ENCODE measurements at regions not wholly inside any gene's neighbourhood (a gene's known extent, or its start where the extent isn't known, plus 50 kb on each side); places are given as distances from the start of the nearest gene placed in this dataset.

DNA sequence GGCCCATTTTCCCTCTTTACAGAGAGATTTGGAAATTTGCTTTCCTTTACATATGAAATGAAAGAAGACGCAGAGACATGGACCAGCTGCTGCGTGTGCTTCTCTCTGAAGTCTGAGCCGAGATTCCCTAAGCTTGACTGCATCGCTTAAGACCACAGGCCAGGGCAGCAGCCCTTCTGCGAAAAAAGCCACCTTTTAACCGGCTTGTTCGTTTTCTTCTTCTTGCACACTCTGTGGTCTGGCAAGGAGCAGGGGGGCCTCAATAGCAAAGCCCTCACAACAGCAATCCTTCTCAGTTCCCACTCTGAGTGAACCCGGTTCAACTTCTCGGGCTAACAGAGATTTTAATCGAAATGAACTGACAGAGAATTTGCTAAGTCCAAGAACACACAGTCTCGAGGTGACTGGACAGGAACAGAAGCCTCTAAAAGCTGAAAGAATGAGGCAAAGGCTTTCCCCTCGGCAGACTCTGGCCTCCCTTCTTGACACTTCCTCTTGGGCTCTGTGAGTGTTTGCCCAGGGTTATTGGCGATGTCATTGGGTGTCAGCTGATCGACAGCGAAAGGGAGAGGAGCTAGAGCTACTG lies 512.9 kb upstream of the KLF4 start:
- Mint-ChIP-seq H3K4me1 (ENCODE audit: low read depth) (no peaks in the 10 kb centered on the region), H3K27me3 (ENCODE audit: low read depth) (no peaks in the 10 kb centered on the region), H3K9me3 (peaks cover 5% of the 10 kb centered on the region), H3K4me3 (ENCODE audit: low read depth) (no peak overlapping the region), H3K36me3 (ENCODE audit: low read depth) (no peaks in the 10 kb centered on the region), H3K27ac (no peak overlapping the region)
- intact Hi-C loops (cut with micrococcal nuclease) = no loop called here
- DNase-seq (ENCODE audit: low spot score) = no peak

DNA sequence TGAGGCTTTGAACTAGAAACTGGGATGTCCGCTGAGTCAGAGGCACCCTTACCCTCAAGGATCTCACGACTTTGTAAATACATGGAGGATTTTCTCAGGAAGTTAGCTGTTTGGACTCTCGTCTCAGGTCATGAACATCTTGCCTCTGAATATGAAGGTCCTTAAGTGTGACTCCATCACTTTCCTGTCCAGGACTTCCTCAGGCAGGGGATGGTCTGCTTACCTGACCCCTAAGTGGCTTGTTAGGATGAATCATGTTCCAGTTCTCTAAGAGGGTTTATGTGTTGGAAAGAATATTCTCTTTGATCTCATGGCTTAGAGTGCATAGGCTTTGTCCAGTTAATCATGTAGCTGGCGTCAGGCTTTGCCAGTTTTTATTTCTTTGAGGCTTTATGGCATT lies 511.7 kb upstream of the KLF4 start:
- H3K9me3 Mint-ChIP-seq = peaks cover 5% of the 10 kb centered on the region
- intact Hi-C loops (cut with micrococcal nuclease) = no loop called here

DNA sequence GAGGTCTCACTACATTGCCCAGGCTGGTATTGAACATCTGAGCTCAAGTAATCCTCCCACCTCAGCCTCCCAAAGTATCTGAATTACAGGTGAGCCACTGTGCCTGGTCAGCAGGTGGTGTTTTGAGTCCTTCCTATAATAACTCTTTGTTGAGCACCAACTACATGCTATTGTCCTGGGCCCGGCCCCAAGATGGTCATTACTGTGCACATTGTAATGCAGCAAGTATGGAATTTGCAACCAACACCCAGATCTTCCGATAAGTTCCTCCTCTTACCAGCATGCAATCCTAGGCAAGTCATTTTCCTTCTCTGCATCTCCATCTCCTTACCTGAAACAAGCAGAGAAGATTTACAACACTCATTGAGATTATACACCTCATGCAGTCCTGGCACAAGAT lies 510.3 kb upstream of the KLF4 start:
- Mint-ChIP-seq H3K9me3 (peaks cover 5% of the 10 kb centered on the region), H3K27ac (no peak overlapping the region), H3K4me3 (ENCODE audit: low read depth) (no peak overlapping the region), H3K36me3 (ENCODE audit: low read depth) (no peaks in the 10 kb centered on the region), H3K4me1 (ENCODE audit: low read depth) (no peaks in the 10 kb centered on the region), H3K27me3 (ENCODE audit: low read depth) (no peaks in the 10 kb centered on the region)
- no peak for DNase-seq (ENCODE audit: low spot score)
- intact Hi-C loops (cut with micrococcal nuclease) = no loop called here

More for the DNA sequence above, 511.7 kb upstream of the KLF4 start:
- Mint-ChIP-seq H3K27ac (no peak overlapping the region), H3K36me3 (ENCODE audit: low read depth) (no peaks in the 10 kb centered on the region), H3K4me1 (ENCODE audit: low read depth) (no peaks in the 10 kb centered on the region), H3K27me3 (ENCODE audit: low read depth) (no peaks in the 10 kb centered on the region), H3K4me3 (ENCODE audit: low read depth) (no peak overlapping the region)
- no peak for DNase-seq (ENCODE audit: low spot score)

DNA sequence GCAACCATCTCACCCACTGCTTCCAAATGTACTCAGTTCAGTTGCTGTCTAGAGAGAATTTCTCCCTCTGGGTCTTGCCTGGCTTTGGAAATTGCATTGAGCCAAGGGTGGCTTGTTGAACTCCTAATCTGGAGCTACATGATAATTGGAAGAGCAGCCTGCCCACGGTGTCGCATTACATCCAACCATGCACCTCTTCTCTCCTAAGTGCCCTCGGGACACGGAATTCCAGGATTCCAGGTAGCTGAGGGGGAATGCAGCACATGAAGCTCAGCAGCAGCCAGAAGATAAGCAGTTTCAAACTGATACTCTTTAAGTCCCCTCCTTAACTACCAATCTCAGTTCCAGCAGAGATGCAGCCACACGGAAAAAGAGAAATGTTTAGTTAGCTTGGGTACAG lies 509.4 kb upstream of the KLF4 start:
- Mint-ChIP-seq H3K36me3 (ENCODE audit: low read depth) (no peaks in the 10 kb centered on the region), H3K9me3 (peaks cover 5% of the 10 kb centered on the region), H3K4me1 (ENCODE audit: low read depth) (no peaks in the 10 kb centered on the region), H3K27ac (no peak overlapping the region), H3K27me3 (ENCODE audit: low read depth) (no peaks in the 10 kb centered on the region), H3K4me3 (ENCODE audit: low read depth) (no peak overlapping the region)
- no peak for DNase-seq (ENCODE audit: low spot score)
- intact Hi-C loops (cut with micrococcal nuclease) = no loop called here

- no peak for DNase-seq (ENCODE audit: low spot score)
- Mint-ChIP-seq H3K36me3 (ENCODE audit: low read depth) (no peaks in the 10 kb centered on the region), H3K27me3 (ENCODE audit: low read depth) (no peaks in the 10 kb centered on the region), H3K27ac (no peak overlapping the region), H3K4me3 (ENCODE audit: low read depth) (no peak overlapping the region), H3K4me1 (ENCODE audit: low read depth) (no peaks in the 10 kb centered on the region), H3K9me3 (no peaks in the 10 kb centered on the region)
- intact Hi-C loops (cut with micrococcal nuclease) = no loop called here
Measured at GRCh38 chr9:107994648-107995047, 505.1 kb upstream of the KLF4 start.

DNA sequence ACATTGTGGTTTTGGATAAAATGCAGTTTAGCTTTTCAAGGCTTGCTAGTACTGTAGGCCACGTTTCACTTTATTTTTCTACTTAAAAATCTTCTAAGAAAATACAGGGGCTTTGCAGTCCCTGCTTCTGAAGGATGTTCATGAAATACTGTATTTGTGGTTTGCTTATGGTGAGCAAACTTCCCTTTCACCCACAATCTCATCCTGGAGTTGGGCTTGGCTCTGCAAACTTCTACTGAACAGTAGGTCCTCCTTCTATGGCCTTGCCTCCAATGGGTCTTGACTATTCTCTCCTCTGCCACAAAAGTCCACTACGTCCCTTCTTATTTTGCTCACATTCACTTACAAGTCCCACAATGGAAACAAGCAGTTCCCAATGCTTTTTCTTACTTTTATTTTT lies 502.7 kb upstream of the KLF4 start:
- H3K36me3 Mint-ChIP-seq (ENCODE audit: low read depth) = no peaks in the 10 kb centered on the region
- no peaks in the 10 kb centered on the region for H3K9me3 Mint-ChIP-seq
- intact Hi-C loops (cut with micrococcal nuclease) = no loop called here
- H3K27ac Mint-ChIP-seq = no peak overlapping the region
- no peak for DNase-seq (ENCODE audit: low spot score)
- no peaks in the 10 kb centered on the region for H3K4me1 Mint-ChIP-seq (ENCODE audit: low read depth)
- H3K4me3 Mint-ChIP-seq (ENCODE audit: low read depth) = no peak overlapping the region
- H3K27me3 Mint-ChIP-seq (ENCODE audit: low read depth) = no peaks in the 10 kb centered on the region

GRCh38 chr9:107991581-107991980 lies 502.0 kb upstream of the KLF4 start:
- intact Hi-C loops (cut with micrococcal nuclease) = no loop called here
- no peaks in the 10 kb centered on the region for H3K27me3 Mint-ChIP-seq (ENCODE audit: low read depth)
- H3K27ac Mint-ChIP-seq = no peak overlapping the region
- no peaks in the 10 kb centered on the region for H3K36me3 Mint-ChIP-seq (ENCODE audit: low read depth)
- H3K4me3 Mint-ChIP-seq (ENCODE audit: low read depth) = no peak overlapping the region
- no peaks in the 10 kb centered on the region for H3K4me1 Mint-ChIP-seq (ENCODE audit: low read depth)
- no peak for DNase-seq (ENCODE audit: low spot score)
- peaks cover under 1% of the 10 kb centered on the region for H3K9me3 Mint-ChIP-seq

- Mint-ChIP-seq H3K27ac (no peak overlapping the region), H3K27me3 (ENCODE audit: low read depth) (no peaks in the 10 kb centered on the region), H3K4me3 (ENCODE audit: low read depth) (no peak overlapping the region), H3K4me1 (ENCODE audit: low read depth) (no peaks in the 10 kb centered on the region), H3K36me3 (ENCODE audit: low read depth) (no peaks in the 10 kb centered on the region), H3K9me3 (peaks cover 3% of the 10 kb centered on the region)
- intact Hi-C loops (cut with micrococcal nuclease) = no loop called here
- no peak for DNase-seq (ENCODE audit: low spot score)
Measured at GRCh38 chr9:107989544-107989943, 500.0 kb upstream of the KLF4 start.

DNA sequence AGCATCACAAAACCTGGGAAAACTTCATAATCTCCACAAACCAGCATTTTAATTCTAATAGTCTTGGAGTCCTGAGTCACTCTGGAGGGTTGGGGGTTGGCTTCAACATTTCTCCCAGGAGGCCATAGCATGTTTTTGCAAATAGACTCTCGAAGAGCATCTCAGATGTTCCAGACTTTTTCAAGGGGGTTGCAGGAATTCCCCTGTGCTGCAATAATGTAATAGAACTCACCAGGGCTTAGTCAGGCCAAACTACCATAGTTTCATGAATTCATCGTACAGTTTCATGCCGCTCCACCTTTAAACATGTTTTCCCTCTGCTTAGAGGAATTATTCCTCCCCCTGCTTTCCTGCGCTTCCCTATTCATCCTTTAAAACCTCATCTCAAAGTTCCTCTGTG lies 499.5 kb upstream of the KLF4 start:
- DNase-seq (ENCODE audit: low spot score) = no peak
- intact Hi-C loops (cut with micrococcal nuclease) = no loop called here
- Mint-ChIP-seq H3K4me3 (ENCODE audit: low read depth) (no peak overlapping the region), H3K9me3 (peaks cover 3% of the 10 kb centered on the region), H3K36me3 (ENCODE audit: low read depth) (no peaks in the 10 kb centered on the region), H3K27me3 (ENCODE audit: low read depth) (no peaks in the 10 kb centered on the region), H3K4me1 (ENCODE audit: low read depth) (no peaks in the 10 kb centered on the region), H3K27ac (no peak overlapping the region)

DNA sequence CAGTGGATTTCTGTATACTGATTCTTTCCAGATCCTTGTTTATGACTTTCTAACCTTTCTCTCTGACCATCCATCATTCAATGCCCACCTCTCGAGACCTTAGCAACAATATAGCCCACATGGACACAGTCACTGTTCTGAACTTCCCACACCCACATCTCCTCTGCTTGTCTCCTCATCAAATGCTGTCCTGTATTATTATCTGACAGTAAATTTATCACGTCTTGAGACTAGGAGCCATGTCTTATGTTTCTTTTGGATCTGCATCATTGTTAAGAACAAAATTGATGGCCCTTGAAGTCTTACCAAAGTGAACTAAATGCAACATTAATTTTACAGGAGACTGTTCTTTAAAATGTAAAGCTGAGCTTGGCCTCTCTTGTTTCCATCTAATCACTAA lies 495.4 kb upstream of the KLF4 start:
- no peaks in the 10 kb centered on the region for H3K27me3 Mint-ChIP-seq (ENCODE audit: low read depth)
- H3K27ac Mint-ChIP-seq = no peak overlapping the region
- H3K36me3 Mint-ChIP-seq (ENCODE audit: low read depth) = no peaks in the 10 kb centered on the region
- H3K4me1 Mint-ChIP-seq (ENCODE audit: low read depth) = no peaks in the 10 kb centered on the region
- H3K4me3 Mint-ChIP-seq (ENCODE audit: low read depth) = no peak overlapping the region
- no peak for DNase-seq (ENCODE audit: low spot score)
- H3K9me3 Mint-ChIP-seq = peaks cover 3% of the 10 kb centered on the region
- intact Hi-C loops (cut with micrococcal nuclease) = no loop called here

- Mint-ChIP-seq H3K9me3 (peaks cover 3% of the 10 kb centered on the region), H3K4me1 (ENCODE audit: low read depth) (no peaks in the 10 kb centered on the region), H3K36me3 (ENCODE audit: low read depth) (no peaks in the 10 kb centered on the region), H3K4me3 (ENCODE audit: low read depth) (no peak overlapping the region), H3K27ac (no peak overlapping the region), H3K27me3 (ENCODE audit: low read depth) (no peaks in the 10 kb centered on the region)
- intact Hi-C loops (cut with micrococcal nuclease) = no loop called here
- no peak for DNase-seq (ENCODE audit: low spot score)
Measured at GRCh38 chr9:107983762-107984161, 494.2 kb upstream of the KLF4 start.

- H3K27me3 Mint-ChIP-seq (ENCODE audit: low read depth) = no peaks in the 10 kb centered on the region
- H3K4me3 Mint-ChIP-seq (ENCODE audit: low read depth) = no peak overlapping the region
Measured at GRCh38 chr9:107983181-107983603, 493.6 kb upstream of the KLF4 start.

GRCh38 chr9:107982745-107983144 lies 493.2 kb upstream of the KLF4 start:
- intact Hi-C loops (cut with micrococcal nuclease) = no loop called here
- DNase-seq (ENCODE audit: low spot score) = no peak
- peaks cover 3% of the 10 kb centered on the region for H3K9me3 Mint-ChIP-seq
- H3K27ac Mint-ChIP-seq = no peak overlapping the region
- H3K36me3 Mint-ChIP-seq (ENCODE audit: low read depth) = no peaks in the 10 kb centered on the region
- H3K4me3 Mint-ChIP-seq (ENCODE audit: low read depth) = no peak overlapping the region
- H3K27me3 Mint-ChIP-seq (ENCODE audit: low read depth) = no peaks in the 10 kb centered on the region
- H3K4me1 Mint-ChIP-seq (ENCODE audit: low read depth) = no peaks in the 10 kb centered on the region

More at GRCh38 chr9:107983181-107983603, 493.6 kb upstream of the KLF4 start:
- H3K36me3 Mint-ChIP-seq (ENCODE audit: low read depth) = no peaks in the 10 kb centered on the region
- no peak overlapping the region for H3K27ac Mint-ChIP-seq
- H3K9me3 Mint-ChIP-seq = peaks cover 3% of the 10 kb centered on the region
- no peak for DNase-seq (ENCODE audit: low spot score)
- intact Hi-C loops (cut with micrococcal nuclease) = no loop called here
- no peaks in the 10 kb centered on the region for H3K4me1 Mint-ChIP-seq (ENCODE audit: low read depth)

DNA sequence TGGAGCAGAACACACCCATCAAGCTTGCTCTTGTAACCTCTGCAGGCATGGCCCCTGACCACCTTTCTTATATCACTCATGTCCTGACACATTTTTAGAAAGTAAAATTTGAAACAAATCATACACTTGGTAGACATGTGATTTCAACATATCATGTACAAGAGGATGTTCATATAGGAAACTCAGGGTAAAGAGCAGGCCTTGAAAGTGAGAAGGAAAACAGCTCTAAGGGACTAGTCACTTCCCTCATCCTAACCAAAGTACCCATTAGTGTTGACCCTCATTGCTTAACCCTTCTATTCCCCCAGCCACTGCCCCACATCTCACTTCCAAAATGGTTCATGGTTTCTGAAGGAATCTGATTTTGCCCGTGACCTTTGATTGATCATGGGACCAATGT lies 492.4 kb upstream of the KLF4 start:
- Mint-ChIP-seq H3K4me3 (ENCODE audit: low read depth) (no peak overlapping the region), H3K36me3 (ENCODE audit: low read depth) (no peaks in the 10 kb centered on the region), H3K27me3 (ENCODE audit: low read depth) (no peaks in the 10 kb centered on the region), H3K27ac (no peak overlapping the region), H3K9me3 (peaks cover 3% of the 10 kb centered on the region), H3K4me1 (ENCODE audit: low read depth) (no peaks in the 10 kb centered on the region)
- no peak for DNase-seq (ENCODE audit: low spot score)
- intact Hi-C loops (cut with micrococcal nuclease) = no loop called here
